Panc1 (cell line): ENCODE measurements at regions not wholly inside any gene's neighbourhood (a gene's known extent, or its start where the extent isn't known, plus 50 kb on each side); places are given as distances from the start of the nearest gene placed in this dataset.
"Not testable (repeated sequence)": the region's sequence is repeated elsewhere in the genome, so short reads cannot be mapped to it uniquely, and the experiment has no call there.

Source experiments
- ATAC-seq: fragments of 200-7000 bp; cut with Tn5 transposase; 2 replicates; pipeline ENCODE4 v1.9.1; 2020; ENCODE audit warnings: mild to moderate bottlenecking, moderate library complexity
- BruUV-seq: library from RNA; stranded (reverse); fragments of 400-500 nt; replicated peaks from 2 replicates; lab custom pipeline; 2021; lab: Mats Ljungman, UMichigan
- CTCF ChIA-PET: fragments of 300-600 bp; sonication (Branson Sonifier 250); formaldehyde crosslinking; loops from one replicate; lab custom pipeline; 2022; ENCODE audit warnings: antibody characterized with exemption; lab: Charles Lee
- POLR2A ChIA-PET: fragments of 300-600 bp; sonication (Branson Sonifier 250); formaldehyde crosslinking; loops from one replicate; lab custom pipeline; 2022; ENCODE audit warnings: antibody characterized with exemption; lab: Charles Lee
- DNase-seq: peaks from one replicate; pipeline ENCODE4 v3.0.0-alpha.2; 2010; ENCODE audit warnings: low read depth, low spot score
- H3K27ac ChIP-seq: 2 replicates; pipeline ENCODE4 v1.5.1; 2011; ENCODE audit warnings: mild to moderate bottlenecking, low read length, inconsistent platforms
- H3K27me3 ChIP-seq: fragments of 200-500 bp; sonication (Bioruptor generic); 2 replicates; pipeline ENCODE4 v1.6.0; 2014; ENCODE audit warnings: low read length, inconsistent platforms; ENCODE audit not compliant: control insufficient read depth, insufficient read depth
- H3K36me3 ChIP-seq: fragments of 200-500 bp; sonication (Bioruptor generic); 2 replicates; pipeline ENCODE4 v1.5.1; 2014; ENCODE audit warnings: inconsistent platforms, mild to moderate bottlenecking, low read length, moderate library complexity; ENCODE audit not compliant: control insufficient read depth, insufficient read depth
- H3K4me1 ChIP-seq: 2 replicates; pipeline ENCODE4 v1.5.1; 2011; ENCODE audit warnings: inconsistent platforms, mild to moderate bottlenecking, low read length, moderate library complexity; ENCODE audit not compliant: control insufficient read depth, insufficient read depth
- H3K4me3 ChIP-seq, 2 experiments: 2 replicates each; pipeline ENCODE4 v1.5.1; 2011 to 2012; ENCODE audit warnings: low read depth in 2 of 2, low read length in 2 of 2, mild to moderate bottlenecking in 2 of 2, inconsistent platforms in 1 of 2, moderate library complexity in 1 of 2
- H3K9me3 ChIP-seq: fragments of 200-500 bp; sonication (Bioruptor generic); 2 replicates; pipeline ENCODE4 v1.5.1; 2014; ENCODE audit warnings: low read depth, mild to moderate bottlenecking, inconsistent platforms, low read length, moderate library complexity; ENCODE audit not compliant: control insufficient read depth, insufficient read depth
- POLR2AphosphoS5 ChIP-seq: IDR thresholded peaks from 2 replicates; pipeline ENCODE4 v1.6.1; 2012; ENCODE audit warnings: mild to moderate bottlenecking, low read depth, low read length, moderate library complexity
- SIN3A ChIP-seq: IDR thresholded peaks from 2 replicates; pipeline ENCODE4 v1.6.1; 2012; ENCODE audit warnings: low read depth, mild to moderate bottlenecking, low read length, moderate library complexity, borderline replicate concordance; ENCODE audit not compliant: insufficient read depth
- TCF7L2 ChIP-seq: IDR thresholded peaks from 2 replicates; pipeline ENCODE4 v1.6.1; 2011; ENCODE audit warnings: mild to moderate bottlenecking, low read depth, low read length, inconsistent platforms
- in situ Hi-C: cut with HindIII; loops from 2 replicates; pipeline ENCODE4 v1.10.0; 2016; ENCODE audit warnings: low sequenced_read_pairs, low pct_unique_long_range_greater_than_20kb
- intact Hi-C: fragments of 100-400 bp; cut with micrococcal nuclease; formaldehyde crosslinking; loops from one replicate; pipeline ENCODE4 v1.10.0; 2022; ENCODE audit not compliant: unreplicated experiment
- TF ChIP-seq, protein P1 (sequence below), 2 experiments: IDR thresholded peaks; 2 replicates each; pipeline ENCODE4 v1.6.1; 2011 to 2012; ENCODE audit warnings: low read depth in 2 of 2, control low read depth in 1 of 2, low read length in 1 of 2, mild to moderate bottlenecking in 1 of 2, moderate library complexity in 1 of 2; ENCODE audit not compliant: insufficient read depth in 1 of 2
- TF ChIP-seq, protein P2 (sequence below): fragments of 450-650 bp; IDR thresholded peaks from 2 replicates; pipeline ENCODE4 v1.5.1; 2017; ENCODE audit warnings: mild to moderate bottlenecking

DNA sequence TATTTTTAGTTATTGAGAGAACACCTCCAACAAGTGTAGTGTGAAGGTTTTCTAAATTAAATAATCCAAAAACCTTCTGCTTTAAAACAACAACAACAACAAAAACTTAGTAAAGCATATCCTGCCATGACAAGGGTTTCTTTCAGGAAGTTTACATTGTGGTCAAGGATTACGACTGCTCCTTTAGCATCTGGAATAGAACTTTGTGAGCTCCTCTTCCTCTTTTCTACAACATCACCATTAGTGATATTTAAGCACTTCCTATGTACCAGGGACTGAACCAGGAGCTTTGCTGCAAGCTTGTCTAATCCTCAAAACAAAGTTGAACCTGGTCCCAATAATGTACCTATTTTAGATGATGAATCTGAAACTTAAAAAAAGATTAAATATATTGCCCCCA is 315.4 kb upstream of the KITLG start:
- no peaks in the 10 kb centered on the region for H3K36me3 ChIP-seq
- TF ChIP-seq POLR2AphosphoS5 (no peak), TCF7L2 (no peak), SIN3A (no peak)
- TF ChIP-seq, protein P1, sequence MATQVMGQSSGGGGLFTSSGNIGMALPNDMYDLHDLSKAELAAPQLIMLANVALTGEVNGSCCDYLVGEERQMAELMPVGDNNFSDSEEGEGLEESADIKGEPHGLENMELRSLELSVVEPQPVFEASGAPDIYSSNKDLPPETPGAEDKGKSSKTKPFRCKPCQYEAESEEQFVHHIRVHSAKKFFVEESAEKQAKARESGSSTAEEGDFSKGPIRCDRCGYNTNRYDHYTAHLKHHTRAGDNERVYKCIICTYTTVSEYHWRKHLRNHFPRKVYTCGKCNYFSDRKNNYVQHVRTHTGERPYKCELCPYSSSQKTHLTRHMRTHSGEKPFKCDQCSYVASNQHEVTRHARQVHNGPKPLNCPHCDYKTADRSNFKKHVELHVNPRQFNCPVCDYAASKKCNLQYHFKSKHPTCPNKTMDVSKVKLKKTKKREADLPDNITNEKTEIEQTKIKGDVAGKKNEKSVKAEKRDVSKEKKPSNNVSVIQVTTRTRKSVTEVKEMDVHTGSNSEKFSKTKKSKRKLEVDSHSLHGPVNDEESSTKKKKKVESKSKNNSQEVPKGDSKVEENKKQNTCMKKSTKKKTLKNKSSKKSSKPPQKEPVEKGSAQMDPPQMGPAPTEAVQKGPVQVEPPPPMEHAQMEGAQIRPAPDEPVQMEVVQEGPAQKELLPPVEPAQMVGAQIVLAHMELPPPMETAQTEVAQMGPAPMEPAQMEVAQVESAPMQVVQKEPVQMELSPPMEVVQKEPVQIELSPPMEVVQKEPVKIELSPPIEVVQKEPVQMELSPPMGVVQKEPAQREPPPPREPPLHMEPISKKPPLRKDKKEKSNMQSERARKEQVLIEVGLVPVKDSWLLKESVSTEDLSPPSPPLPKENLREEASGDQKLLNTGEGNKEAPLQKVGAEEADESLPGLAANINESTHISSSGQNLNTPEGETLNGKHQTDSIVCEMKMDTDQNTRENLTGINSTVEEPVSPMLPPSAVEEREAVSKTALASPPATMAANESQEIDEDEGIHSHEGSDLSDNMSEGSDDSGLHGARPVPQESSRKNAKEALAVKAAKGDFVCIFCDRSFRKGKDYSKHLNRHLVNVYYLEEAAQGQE (IDR thresholded peaks at IDR 0.05; ENCODE audit: insufficient read depth in 1 of 2, low read depth in 2 of 2, low read length in 1 of 2), result no peak
- TF ChIP-seq, protein P2, sequence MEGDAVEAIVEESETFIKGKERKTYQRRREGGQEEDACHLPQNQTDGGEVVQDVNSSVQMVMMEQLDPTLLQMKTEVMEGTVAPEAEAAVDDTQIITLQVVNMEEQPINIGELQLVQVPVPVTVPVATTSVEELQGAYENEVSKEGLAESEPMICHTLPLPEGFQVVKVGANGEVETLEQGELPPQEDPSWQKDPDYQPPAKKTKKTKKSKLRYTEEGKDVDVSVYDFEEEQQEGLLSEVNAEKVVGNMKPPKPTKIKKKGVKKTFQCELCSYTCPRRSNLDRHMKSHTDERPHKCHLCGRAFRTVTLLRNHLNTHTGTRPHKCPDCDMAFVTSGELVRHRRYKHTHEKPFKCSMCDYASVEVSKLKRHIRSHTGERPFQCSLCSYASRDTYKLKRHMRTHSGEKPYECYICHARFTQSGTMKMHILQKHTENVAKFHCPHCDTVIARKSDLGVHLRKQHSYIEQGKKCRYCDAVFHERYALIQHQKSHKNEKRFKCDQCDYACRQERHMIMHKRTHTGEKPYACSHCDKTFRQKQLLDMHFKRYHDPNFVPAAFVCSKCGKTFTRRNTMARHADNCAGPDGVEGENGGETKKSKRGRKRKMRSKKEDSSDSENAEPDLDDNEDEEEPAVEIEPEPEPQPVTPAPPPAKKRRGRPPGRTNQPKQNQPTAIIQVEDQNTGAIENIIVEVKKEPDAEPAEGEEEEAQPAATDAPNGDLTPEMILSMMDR, result no peak
- in situ Hi-C loops (no loop called here), intact Hi-C loops (no loop called here)
- POLR2A ChIA-PET, result no interaction called here
- BruUV-seq, result no TSS peak
- ATAC-seq (no peak), DNase-seq (no peak)
- H3K27me3 ChIP-seq, result no peaks in the 10 kb centered on the region
- H3K9me3 ChIP-seq, result no peaks in the 10 kb centered on the region; the same call in 1 of the 2 replicates
- no peak overlapping the region for H3K4me3 ChIP-seq
- CTCF ChIA-PET, result no interaction called here
- no peak overlapping the region for H3K27ac ChIP-seq
- H3K4me1 ChIP-seq, result no peaks in the 10 kb centered on the region

DNA sequence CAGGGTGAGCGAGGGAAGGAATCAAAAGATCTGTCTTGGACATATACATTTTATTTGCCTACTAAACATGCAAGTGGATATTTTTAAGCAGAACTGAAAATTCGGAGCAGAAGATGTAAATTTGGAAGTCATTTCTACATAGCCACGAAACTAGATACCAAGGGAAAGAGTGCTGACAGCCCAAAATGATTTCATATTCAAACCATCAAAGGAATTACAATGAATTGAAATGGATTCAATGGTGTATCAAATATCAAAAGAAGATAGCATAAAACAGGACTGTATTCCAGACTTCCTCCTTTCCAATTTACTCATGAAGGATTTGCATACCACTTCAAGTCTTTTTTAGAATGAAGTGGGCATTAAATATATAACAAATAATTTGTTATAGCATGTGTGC is 313.5 kb upstream of the KITLG start:
- Histone ChIP-seq H3K9me3 (no peaks in the 10 kb centered on the region; the same call in 1 of the 2 replicates), H3K27ac (no peak overlapping the region), H3K36me3 (no peaks in the 10 kb centered on the region), H3K27me3 (no peaks in the 10 kb centered on the region), H3K4me1 (no peaks in the 10 kb centered on the region), H3K4me3 (no peak overlapping the region)
- BruUV-seq, result no TSS peak
- TF ChIP-seq, protein P2, result no peak
- TF ChIP-seq POLR2AphosphoS5, result no peak
- TF ChIP-seq SIN3A, result no peak
- TF ChIP-seq, protein P1 (IDR thresholded peaks at IDR 0.05; ENCODE audit: insufficient read depth in 1 of 2, low read depth in 2 of 2, low read length in 1 of 2), result no peak
- no peak for TF ChIP-seq TCF7L2
- ChIA-PET CTCF (no interaction called here), POLR2A (no interaction called here)
- ATAC-seq, result no peak
- intact Hi-C loops, result no loop called here
- in situ Hi-C loops, result no loop called here
- DNase-seq, result no peak

DNA sequence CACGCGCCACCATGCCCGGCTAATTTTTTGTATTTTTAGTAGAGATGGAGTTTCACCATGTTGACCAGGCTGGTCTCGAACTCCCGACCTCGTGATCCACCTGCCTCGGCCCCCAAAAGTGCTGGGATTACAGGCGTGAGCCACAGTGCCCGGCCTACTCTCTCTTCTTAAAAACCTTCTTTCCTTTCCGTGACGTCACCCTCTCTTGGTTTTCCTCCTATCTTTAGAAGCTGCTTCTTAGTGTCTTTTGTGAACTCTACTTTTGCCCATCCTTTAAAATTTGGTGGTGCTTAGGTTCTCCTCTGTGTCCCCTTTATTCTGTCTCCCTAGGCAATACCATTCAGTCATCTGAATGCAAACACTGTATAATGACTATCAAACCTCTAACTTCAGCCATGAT is 311.2 kb upstream of the KITLG start:
- in situ Hi-C loops, H3K27ac ChIP-seq, CTCF ChIA-PET, H3K9me3 ChIP-seq, H3K4me3 ChIP-seq, BruUV-seq, H3K36me3 ChIP-seq, DNase-seq, H3K27me3 ChIP-seq, POLR2A ChIA-PET, H3K4me1 ChIP-seq, intact Hi-C loops, ATAC-seq: not testable (repeated sequence)
